Memory B cell (primary cell): ENCODE measurements at regions not wholly inside any gene's neighbourhood (a gene's known extent, or its start where the extent isn't known, plus 50 kb on each side); places are given as distances from the start of the nearest gene placed in this dataset.

ENCODE experiments used
- ATAC-seq: fragments of 150-1000 bp; cut with Tn5 transposase; 2 replicates; pipeline ENCODE4 v1.10.0; 2021; ENCODE audit warnings: low read depth, mild to moderate bottlenecking, moderate library complexity
- DNase-seq, 2 donors: peaks; one replicate each; pipeline ENCODE4 v3.0.0; 2022; ENCODE audit warnings: low spot score in 2 of 2
- H3K27ac Mint-ChIP-seq: one replicate; pipeline ENCODE4 v1.8.0; 2022; ENCODE audit warnings: mild to moderate bottlenecking, moderate library complexity, mixed read lengths
- H3K27me3 Mint-ChIP-seq: one replicate; pipeline ENCODE4 v1.8.0; 2022; ENCODE audit warnings: mixed read lengths
- H3K36me3 Mint-ChIP-seq: one replicate; pipeline ENCODE4 v1.8.0; 2022; ENCODE audit warnings: mild to moderate bottlenecking, mixed read lengths
- H3K4me1 Mint-ChIP-seq: one replicate; pipeline ENCODE4 v1.8.0; 2022; ENCODE audit warnings: mixed read lengths
- H3K4me3 Mint-ChIP-seq: one replicate; pipeline ENCODE4 v1.8.0; 2022; ENCODE audit warnings: mild to moderate bottlenecking, moderate library complexity, mixed read lengths
- H3K9me3 Mint-ChIP-seq: one replicate; pipeline ENCODE4 v1.8.0; 2022; ENCODE audit warnings: mixed read lengths

DNA sequence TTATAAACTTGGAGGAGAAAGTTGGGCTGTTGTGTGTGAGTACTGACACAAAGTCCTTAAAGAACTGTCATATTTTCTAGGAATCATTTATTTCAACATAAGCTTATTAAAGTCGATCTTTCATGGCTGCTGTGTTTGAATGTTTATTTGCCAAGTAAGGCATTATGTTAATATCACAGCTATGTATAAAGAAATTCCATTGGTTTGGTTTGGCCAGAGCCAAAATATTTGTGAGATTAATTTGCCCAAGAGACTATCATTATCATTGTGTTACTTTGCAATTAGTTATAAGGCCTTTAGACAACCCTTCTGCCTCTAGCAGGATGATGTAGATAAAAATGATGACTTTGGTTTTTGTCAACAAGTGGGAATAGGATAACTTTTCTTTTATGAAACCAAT is 240.6 kb upstream of the NT5C1B start:
- H3K27ac Mint-ChIP-seq: no peak overlapping the region
- DNase-seq: no peak

DNA sequence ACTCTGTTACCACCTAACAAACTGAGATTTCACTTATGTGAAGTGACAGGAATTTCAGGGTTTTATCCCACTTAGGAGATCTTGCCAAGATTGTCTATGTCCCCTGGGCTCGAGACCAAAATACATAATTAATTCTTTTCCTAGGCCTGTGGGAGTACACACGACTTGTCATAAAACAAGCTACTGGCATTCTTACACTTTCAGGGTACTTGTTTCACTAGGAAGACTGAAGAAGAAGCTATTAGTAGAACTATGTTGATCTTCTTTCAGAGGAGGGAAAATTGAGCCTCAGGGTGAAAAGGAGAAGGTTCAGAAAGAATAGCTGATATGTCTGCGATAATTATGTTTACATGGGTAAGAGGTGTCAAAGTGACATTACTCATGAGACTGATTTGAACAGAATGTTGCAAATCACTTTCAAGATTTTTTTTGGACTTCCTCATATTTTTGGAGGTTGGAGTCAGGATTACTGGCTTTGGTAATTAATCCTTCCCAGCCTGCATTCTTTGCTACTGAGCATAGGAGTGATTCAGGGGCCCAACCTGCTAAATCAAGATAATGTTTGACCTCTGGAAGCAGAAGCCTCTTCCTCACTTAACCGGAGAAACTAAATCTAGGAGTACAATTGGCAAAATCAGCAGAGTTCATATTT is 240.0 kb upstream of the NT5C1B start:
- Mint-ChIP-seq H3K27ac (no peak overlapping the region), H3K27me3 (no peaks in the 10 kb centered on the region), H3K4me3 (no peak overlapping the region), H3K4me1 (no peaks in the 10 kb centered on the region), H3K9me3 (no peaks in the 10 kb centered on the region), H3K36me3 (peaks cover 3% of the 10 kb centered on the region)
- no peak for DNase-seq
- ATAC-seq: no peak

More for the DNA sequence above, 240.6 kb upstream of the NT5C1B start:
- Mint-ChIP-seq H3K4me1 (no peaks in the 10 kb centered on the region), H3K36me3 (peaks cover 3% of the 10 kb centered on the region), H3K27me3 (no peaks in the 10 kb centered on the region), H3K4me3 (no peak overlapping the region), H3K9me3 (no peaks in the 10 kb centered on the region)
- no peak for ATAC-seq

DNA sequence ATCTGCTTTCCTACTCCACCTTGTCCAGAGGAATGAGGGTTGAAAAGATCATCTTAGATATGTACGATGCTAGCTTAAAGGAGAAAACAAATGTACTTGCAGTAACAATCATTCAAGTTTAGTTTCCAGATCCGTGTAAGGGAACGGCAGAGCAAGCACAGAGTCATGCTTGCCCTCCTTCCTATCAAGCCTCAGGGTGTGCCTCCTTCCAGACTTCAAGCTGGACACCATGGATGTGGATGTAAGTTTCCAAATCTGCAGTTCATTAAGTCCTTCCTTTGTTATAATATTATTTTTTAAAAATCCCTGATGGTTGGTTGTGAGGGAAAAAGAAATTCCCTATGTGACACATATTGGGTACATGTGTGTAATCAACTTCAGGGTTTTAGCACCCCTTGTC is 238.9 kb upstream of the NT5C1B start:
- no peak for DNase-seq

DNA sequence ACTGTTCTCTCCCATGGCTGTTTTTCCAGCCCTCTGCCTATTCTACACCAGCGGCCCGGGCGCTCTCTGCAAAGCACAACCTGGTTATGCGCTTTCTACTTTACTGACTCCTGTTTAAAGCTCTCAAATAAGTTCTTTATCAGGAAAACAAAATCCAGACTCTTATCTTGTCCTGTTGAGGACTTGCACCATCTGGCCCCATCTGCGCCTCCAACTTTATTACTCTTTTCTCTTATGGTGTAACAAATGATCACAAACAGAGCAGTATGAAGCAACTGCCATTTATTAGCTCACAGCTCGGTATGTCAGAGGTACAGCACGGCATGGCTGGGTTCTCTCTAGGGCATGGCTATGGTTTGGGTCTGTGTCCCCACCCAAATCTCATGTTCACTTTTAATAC is 236.5 kb upstream of the NT5C1B start:
- no peaks in the 10 kb centered on the region for H3K4me1 Mint-ChIP-seq
- H3K36me3 Mint-ChIP-seq: peaks cover 4% of the 10 kb centered on the region
- no peaks in the 10 kb centered on the region for H3K27me3 Mint-ChIP-seq
- peaks cover 1% of the 10 kb centered on the region for H3K9me3 Mint-ChIP-seq
- DNase-seq: no peak
- no peak overlapping the region for H3K4me3 Mint-ChIP-seq
- H3K27ac Mint-ChIP-seq: no peak overlapping the region
- no peak for ATAC-seq

More for the DNA sequence above, 238.9 kb upstream of the NT5C1B start:
- H3K27ac Mint-ChIP-seq: no peak overlapping the region
- no peaks in the 10 kb centered on the region for H3K27me3 Mint-ChIP-seq
- H3K4me1 Mint-ChIP-seq: no peaks in the 10 kb centered on the region
- ATAC-seq: no peak
- peaks cover 5% of the 10 kb centered on the region for H3K36me3 Mint-ChIP-seq
- no peaks in the 10 kb centered on the region for H3K9me3 Mint-ChIP-seq
- H3K4me3 Mint-ChIP-seq: no peak overlapping the region

DNA sequence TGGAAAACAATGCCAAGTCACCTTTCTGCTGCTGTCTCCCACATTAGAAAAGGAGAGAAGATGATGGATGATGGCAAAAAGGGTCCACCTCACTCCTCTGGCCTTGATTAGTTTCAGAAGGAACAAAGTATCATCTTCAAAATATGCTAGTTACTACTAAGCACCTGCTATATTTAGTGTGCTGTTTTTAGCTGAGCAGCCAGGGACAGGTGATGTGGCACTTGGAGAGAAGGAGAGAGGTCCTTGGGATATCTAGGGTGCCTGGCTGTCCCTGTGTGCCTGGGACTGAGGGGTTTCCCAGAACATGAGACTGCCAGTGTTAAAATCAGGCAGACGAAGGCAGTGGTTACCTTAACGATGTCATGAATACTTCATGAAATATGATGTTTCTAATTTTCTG is 235.5 kb upstream of the NT5C1B start:
- no peaks in the 10 kb centered on the region for H3K4me1 Mint-ChIP-seq
- no peak overlapping the region for H3K27ac Mint-ChIP-seq
- no peak overlapping the region for H3K4me3 Mint-ChIP-seq
- H3K36me3 Mint-ChIP-seq: peaks cover 4% of the 10 kb centered on the region
- no peaks in the 10 kb centered on the region for H3K27me3 Mint-ChIP-seq
- ATAC-seq (no peak), DNase-seq (no peak)
- H3K9me3 Mint-ChIP-seq: peaks cover 1% of the 10 kb centered on the region

DNA sequence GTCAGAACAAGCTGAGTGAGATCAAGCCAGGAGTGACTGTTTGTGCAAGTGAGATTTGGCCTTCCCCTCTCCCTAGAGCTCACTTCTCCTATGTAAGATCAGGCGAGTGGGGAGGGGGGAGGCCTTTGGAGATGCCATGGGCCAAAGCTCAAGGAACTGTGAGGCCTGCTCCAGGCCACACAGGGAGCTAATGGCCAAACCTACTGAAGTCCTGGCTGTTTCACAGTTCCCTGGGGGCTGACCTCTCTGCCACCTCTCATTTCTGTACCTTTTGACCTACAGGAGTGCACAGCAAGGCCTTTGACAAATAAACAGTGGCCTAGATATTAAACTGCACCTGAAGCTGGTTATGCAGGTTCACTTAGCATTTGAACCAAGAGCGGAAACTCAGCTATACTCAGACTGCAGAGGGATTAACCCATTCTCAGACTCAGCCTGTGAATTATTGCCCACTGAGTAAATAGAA is 235.0 kb upstream of the NT5C1B start:
- H3K27ac Mint-ChIP-seq: no peak overlapping the region
- H3K9me3 Mint-ChIP-seq: peaks cover 1% of the 10 kb centered on the region
- no peak for DNase-seq
- peaks cover 4% of the 10 kb centered on the region for H3K36me3 Mint-ChIP-seq
- no peaks in the 10 kb centered on the region for H3K4me1 Mint-ChIP-seq
- H3K4me3 Mint-ChIP-seq: no peak overlapping the region
- no peaks in the 10 kb centered on the region for H3K27me3 Mint-ChIP-seq
- no peak for ATAC-seq

DNA sequence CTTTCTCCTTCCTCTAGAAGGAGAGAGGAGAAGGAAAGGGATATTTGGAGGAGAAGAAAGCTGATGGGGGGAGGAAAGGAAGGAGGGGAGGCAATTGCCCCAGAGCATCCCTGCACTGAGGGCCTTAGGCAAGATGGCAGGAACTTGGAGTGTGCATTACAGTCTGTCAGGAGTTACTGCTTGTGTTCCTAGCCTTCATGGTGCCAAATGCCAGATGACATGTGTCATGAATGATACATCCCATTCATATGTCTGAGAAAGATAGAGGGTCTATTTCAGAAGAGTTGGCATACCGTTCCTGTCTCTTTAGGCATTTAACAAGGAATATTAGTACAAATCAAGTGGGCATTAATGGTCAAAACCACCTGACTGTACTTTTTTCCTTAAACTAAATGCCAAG is 232.1 kb upstream of the NT5C1B start:
- Mint-ChIP-seq H3K4me1 (no peaks in the 10 kb centered on the region), H3K9me3 (peaks cover 1% of the 10 kb centered on the region), H3K27me3 (no peaks in the 10 kb centered on the region), H3K36me3 (peaks cover 4% of the 10 kb centered on the region), H3K4me3 (no peak overlapping the region), H3K27ac (no peak overlapping the region)
- no peak for ATAC-seq
- no peak for DNase-seq

DNA sequence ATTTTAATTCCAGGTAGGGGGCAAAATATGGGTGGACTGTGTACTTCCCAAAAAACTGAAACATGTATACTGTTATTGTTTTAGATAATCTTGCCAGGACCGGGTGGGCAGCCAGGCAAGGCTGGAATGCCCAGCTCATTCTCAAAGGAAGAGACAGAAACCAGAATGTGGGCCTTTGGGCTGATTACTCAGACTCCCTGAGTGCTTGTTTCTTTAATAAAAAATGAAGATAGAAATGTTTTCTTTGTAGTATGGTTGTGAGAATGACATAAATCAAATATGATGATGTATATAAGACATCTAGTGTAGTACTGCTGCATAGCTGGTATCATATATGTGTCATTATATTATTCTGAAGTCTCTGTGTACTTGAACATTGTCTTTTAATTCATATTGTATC is 231.6 kb upstream of the NT5C1B start:
- Mint-ChIP-seq H3K27me3 (no peaks in the 10 kb centered on the region), H3K4me3 (no peak overlapping the region), H3K36me3 (peaks cover 5% of the 10 kb centered on the region), H3K27ac (no peak overlapping the region), H3K4me1 (no peaks in the 10 kb centered on the region), H3K9me3 (peaks cover 1% of the 10 kb centered on the region)
- ATAC-seq (no peak), DNase-seq (no peak)

DNA sequence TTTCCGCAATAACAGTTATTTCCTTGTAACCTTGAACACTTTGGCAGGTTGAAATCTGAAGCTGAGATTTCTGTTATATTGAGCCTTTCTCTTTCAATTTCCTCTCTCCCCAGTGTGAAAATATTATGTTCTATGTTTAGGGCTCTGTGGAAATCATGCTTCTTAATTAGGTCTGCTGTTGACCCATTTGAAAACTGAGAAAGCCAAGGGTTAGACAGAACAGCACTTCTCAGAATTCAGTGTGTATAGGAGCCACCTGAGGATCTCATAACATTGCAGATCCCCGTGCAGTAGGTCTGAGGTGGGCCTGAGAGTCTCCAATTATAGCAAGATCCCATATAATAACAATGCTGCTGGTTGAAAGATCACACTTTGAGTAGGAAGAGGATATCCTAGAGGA is 230.2 kb upstream of the NT5C1B start:
- Mint-ChIP-seq H3K36me3 (peaks cover 10% of the 10 kb centered on the region), H3K27ac (no peak overlapping the region), H3K4me1 (no peaks in the 10 kb centered on the region), H3K4me3 (no peak overlapping the region), H3K27me3 (no peaks in the 10 kb centered on the region), H3K9me3 (peaks cover 1% of the 10 kb centered on the region)
- ATAC-seq (no peak), DNase-seq (no peak)

DNA sequence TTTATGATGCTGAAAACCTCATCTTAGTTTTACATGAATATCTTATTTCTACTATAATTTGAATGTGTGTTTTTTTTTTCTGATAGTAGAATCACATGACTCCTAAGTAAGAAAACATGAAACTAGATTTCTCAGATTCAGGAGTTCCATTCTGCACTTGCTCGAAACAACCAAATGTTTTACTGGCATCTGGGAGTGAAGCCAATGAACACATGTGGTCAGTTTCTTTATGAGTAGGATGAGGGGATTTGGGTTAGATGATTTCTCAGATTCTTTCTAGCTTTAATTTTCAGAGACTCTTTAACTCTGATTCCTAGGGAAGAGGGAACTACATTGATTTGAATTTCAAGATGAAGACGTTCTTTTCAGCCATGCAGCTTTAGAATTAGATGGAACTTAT is 225.0 kb upstream of the NT5C1B start:
- Mint-ChIP-seq H3K27me3 (no peaks in the 10 kb centered on the region), H3K4me1 (no peaks in the 10 kb centered on the region), H3K27ac (no peak overlapping the region), H3K9me3 (no peaks in the 10 kb centered on the region), H3K36me3 (peaks cover 9% of the 10 kb centered on the region), H3K4me3 (no peak overlapping the region)
- DNase-seq: no peak
- no peak for ATAC-seq

DNA sequence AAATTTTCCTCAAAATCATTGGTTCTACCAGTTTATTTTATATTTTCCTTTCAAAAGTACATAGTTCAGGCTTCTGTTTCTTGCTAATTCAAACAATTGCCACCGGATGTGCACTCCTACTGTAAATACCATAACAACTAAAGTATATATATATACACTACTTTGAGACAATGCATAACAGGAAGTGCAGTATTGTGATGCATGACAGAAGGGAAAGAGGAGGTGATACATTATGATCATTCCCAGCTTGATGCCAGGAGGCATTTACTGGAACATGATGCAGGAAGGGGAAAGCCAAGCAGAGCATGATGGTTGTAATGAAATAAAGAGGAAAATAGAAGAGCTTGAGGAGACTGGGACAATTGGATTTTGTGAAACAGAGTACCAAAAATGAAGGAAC is 215.2 kb upstream of the NT5C1B start:
- Mint-ChIP-seq H3K9me3 (peaks cover 2% of the 10 kb centered on the region), H3K27me3 (no peaks in the 10 kb centered on the region), H3K4me1 (no peaks in the 10 kb centered on the region), H3K36me3 (peaks cover 1% of the 10 kb centered on the region), H3K4me3 (no peak overlapping the region), H3K27ac (no peak overlapping the region)
- ATAC-seq (no peak), DNase-seq (no peak)

DNA sequence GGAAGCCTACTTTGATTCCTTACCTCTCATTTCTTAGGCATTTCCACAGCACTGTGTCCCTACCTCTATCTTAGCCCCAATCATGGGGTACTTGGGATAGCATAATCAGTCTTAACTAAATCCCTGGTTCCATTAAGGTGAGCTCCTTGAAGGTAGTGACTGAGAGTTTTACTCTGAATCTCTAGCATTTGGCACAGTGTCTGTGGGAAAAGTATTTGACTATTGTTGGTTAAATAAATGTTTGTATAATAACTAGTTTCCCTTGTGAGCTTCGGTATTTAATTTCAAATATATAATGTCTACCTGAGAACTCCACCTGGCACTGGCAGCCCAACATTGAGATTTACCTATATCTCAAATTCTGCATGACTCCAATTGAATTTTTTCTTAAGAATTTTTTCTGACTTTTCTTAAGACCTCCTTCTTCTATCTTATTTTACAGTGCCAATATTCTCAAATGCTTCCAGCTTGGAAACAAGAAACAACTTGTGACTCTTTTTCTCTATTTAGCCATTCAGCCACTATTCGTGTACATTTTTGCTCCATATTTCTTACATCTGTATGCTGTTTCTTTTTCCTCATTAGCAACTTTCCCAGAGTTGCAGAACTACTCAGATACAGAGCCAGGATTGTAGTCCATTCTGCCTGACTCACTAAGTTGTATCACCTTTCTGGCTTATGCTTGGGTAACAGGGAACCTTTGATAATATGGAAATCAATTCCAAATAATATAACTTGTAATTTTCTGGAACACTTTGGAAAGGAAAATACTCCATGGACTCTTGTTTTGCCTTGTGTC is 214.0 kb upstream of the NT5C1B start:
- Mint-ChIP-seq H3K27ac (no peak overlapping the region), H3K36me3 (peaks cover 2% of the 10 kb centered on the region)

DNA sequence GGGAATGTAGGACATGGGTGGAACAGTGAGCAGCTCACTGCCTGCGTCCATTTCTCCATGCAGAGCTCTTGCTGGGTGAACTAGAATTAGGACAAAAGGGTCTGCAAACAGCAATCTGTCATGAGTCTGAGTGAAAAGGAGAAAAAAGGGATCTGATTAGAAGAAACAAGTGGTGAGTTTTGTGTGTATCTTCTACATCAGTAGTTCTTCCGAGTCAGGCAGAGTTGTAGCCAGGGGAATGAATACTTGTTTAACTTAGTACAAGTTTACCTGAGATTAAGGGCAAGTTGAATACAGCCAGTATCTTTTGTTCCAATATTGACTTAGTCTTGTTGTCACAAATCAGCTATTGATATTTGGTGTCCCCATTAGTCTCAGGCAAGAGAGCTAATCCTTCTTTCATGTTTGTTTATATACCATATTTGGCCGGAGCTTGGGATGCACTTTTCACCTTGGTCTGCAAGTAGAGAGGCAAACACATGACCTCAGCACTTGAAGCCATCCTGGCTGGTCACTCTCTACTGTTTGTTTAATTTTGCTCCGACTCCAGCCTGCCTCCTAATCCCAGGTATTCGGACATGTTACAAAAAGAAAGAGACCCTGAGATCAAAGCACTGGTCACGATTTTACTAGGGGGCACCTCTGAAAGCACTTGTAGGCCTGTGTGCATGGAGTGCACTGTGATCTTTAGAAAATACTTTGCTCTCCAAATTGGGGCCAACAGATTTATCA is 211.0 kb upstream of the NT5C1B start:
- DNase-seq: no peak
- ATAC-seq: no peak
- H3K27me3 Mint-ChIP-seq: no peaks in the 10 kb centered on the region

More for the DNA sequence above, 214.0 kb upstream of the NT5C1B start:
- ATAC-seq (no peak), DNase-seq (no peak)
- H3K27me3 Mint-ChIP-seq: no peaks in the 10 kb centered on the region
- H3K4me3 Mint-ChIP-seq: no peak overlapping the region
- no peaks in the 10 kb centered on the region for H3K4me1 Mint-ChIP-seq
- H3K9me3 Mint-ChIP-seq: peaks cover 2% of the 10 kb centered on the region

DNA sequence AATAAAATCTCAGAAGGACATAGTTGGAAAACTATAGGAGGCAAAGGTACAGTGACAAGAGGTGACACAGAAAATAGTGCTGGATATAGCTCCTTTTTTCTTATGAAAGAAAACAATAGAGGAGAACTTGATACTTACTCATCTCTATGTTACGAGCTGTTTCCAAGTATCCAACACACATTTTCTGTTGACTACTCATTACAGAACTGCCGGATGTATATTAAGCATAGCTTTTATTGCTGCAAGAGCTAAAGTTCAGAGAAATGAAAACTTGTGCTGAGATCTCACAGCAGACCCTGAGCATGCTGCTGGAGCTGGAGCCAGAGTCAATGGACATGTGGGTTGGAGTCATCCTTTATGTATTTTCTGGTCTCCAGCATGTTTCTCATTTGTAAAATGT is 210.0 kb upstream of the NT5C1B start:
- Mint-ChIP-seq H3K4me3 (no peak overlapping the region), H3K27ac (no peak overlapping the region), H3K27me3 (no peaks in the 10 kb centered on the region), H3K4me1 (peaks cover 2% of the 10 kb centered on the region), H3K36me3 (peaks cover 5% of the 10 kb centered on the region), H3K9me3 (no peaks in the 10 kb centered on the region)
- DNase-seq: no peak
- ATAC-seq: no peak

More for the DNA sequence above, 211.0 kb upstream of the NT5C1B start:
- Mint-ChIP-seq H3K27ac (no peak overlapping the region), H3K9me3 (no peaks in the 10 kb centered on the region), H3K4me1 (peaks cover 2% of the 10 kb centered on the region), H3K4me3 (no peak overlapping the region), H3K36me3 (peaks cover 3% of the 10 kb centered on the region)
